HG03342 (cell line): ENCODE measurements at regions not wholly inside any gene's neighbourhood (a gene's known extent, or its start where the extent isn't known, plus 50 kb on each side); places are given as distances from the start of the nearest gene placed in this dataset.

ENCODE experiments used
- ATAC-seq: cut with Tn5 transposase; IDR thresholded peaks from one replicate; pipeline ENCODE4 v1.9.1; 2021; ENCODE audit warnings: mild to moderate bottlenecking, moderate library complexity; ENCODE audit not compliant: unreplicated experiment

GRCh38 chr5:175201393-175201792, 242.6 kb downstream of the DRD1 start:
- ATAC-seq: no peak

GRCh38 chr5:175195698-175196656, 248.0 kb downstream of the DRD1 start:
- ATAC-seq: no peak

GRCh38 chr5:175181331-175181730, 262.7 kb downstream of the DRD1 start:
- no peak for ATAC-seq

GRCh38 chr5:175170899-175171298, 273.1 kb downstream of the DRD1 start:
- ATAC-seq: no peak

- no peak for ATAC-seq
Measured at GRCh38 chr5:175168882-175169507, 275.0 kb downstream of the DRD1 start.

GRCh38 chr5:175166026-175166425, 278.0 kb downstream of the DRD1 start:
- no peak for ATAC-seq

- no peak for ATAC-seq
Measured at GRCh38 chr5:175163586-175164275, 280.3 kb downstream of the DRD1 start.

- no peak for ATAC-seq
Measured at GRCh38 chr5:175162036-175162435, 281.9 kb downstream of the DRD1 start.

GRCh38 chr5:175159956-175160355, 284.0 kb downstream of the DRD1 start:
- ATAC-seq: no peak

GRCh38 chr5:175148636-175149172, 295.3 kb downstream of the DRD1 start:
- no peak for ATAC-seq

- no peak for ATAC-seq
Measured at GRCh38 chr5:175146733-175147132, 297.2 kb downstream of the DRD1 start.

GRCh38 chr5:175141421-175141820, 302.6 kb downstream of the DRD1 start:
- ATAC-seq: no peak

- no peak for ATAC-seq
Measured at GRCh38 chr5:175133185-175133584, 310.8 kb downstream of the DRD1 start.

GRCh38 chr5:175131432-175131831, 312.6 kb downstream of the DRD1 start:
- no peak for ATAC-seq

- no peak for ATAC-seq
Measured at GRCh38 chr5:175129619-175130018, 314.4 kb downstream of the DRD1 start.

- no peak for ATAC-seq
Measured at GRCh38 chr5:175129121-175129520, 314.9 kb downstream of the DRD1 start.

GRCh38 chr5:175124821-175125220, 319.2 kb downstream of the DRD1 start:
- ATAC-seq: no peak

GRCh38 chr5:175124251-175124813, 319.6 kb downstream of the DRD1 start:
- ATAC-seq: no peak

GRCh38 chr5:175123542-175123941, 320.4 kb downstream of the DRD1 start:
- ATAC-seq: no peak

GRCh38 chr5:175121457-175121856, 322.5 kb downstream of the DRD1 start:
- ATAC-seq: no peak

- ATAC-seq: no peak
Measured at GRCh38 chr5:175120412-175120811, 323.6 kb downstream of the DRD1 start.
